H1 (cell line): ENCODE measurements at regions not wholly inside any gene's neighbourhood (a gene's known extent, or its start where the extent isn't known, plus 50 kb on each side); places are given as distances from the start of the nearest gene placed in this dataset.

Experiments
- CTCF ChIA-PET: fragments of 300-600 bp; sonication (Branson Sonifier 250); formaldehyde crosslinking; loops from one replicate; lab custom pipeline; 2021; ENCODE audit not compliant: partially characterized antibody; lab: Charles Lee
- POLR2A ChIA-PET: fragments of 300-600 bp; sonication (Branson Sonifier 250); formaldehyde crosslinking; loops from one replicate; lab custom pipeline; 2021; ENCODE audit warnings: inconsistent platforms; ENCODE audit not compliant: partially characterized antibody; lab: Charles Lee
- DNase-seq, 2 experiments: peaks; one replicate each; pipeline versions ENCODE4 v3.0.0 to v3.0.0-alpha.2; 2010 to 2022; ENCODE audit warnings: low spot score in 2 of 2, low read depth in 1 of 2, mixed read lengths in 1 of 2
- FAIRE-seq: peaks from 2 replicates; lab custom pipeline; 2011; peaks lifted over from hg19 to GRCh38; lab: Jason Lieb, UNC
- H2AFZ ChIP-seq: 2 replicates; pipeline ENCODE4 v1.8.1; 2012; ENCODE audit warnings: low read length, inconsistent platforms
- H2AK5ac ChIP-seq: 2 replicates; pipeline ENCODE4 v1.6.1; 2013; ENCODE audit warnings: low read depth, low read length
- H2BK120ac ChIP-seq: replicated peaks from 2 replicates; pipeline ENCODE3; 2013; ENCODE audit warnings: low read depth, low read length, inconsistent platforms
- H2BK12ac ChIP-seq: 2 replicates; pipeline ENCODE4 v1.6.1; 2013; ENCODE audit warnings: low read depth, low read length
- H2BK15ac ChIP-seq: 2 replicates; pipeline ENCODE4 v1.6.1; 2013; ENCODE audit warnings: low read length
- H2BK20ac ChIP-seq: 2 replicates; pipeline ENCODE4 v1.6.1; 2013; ENCODE audit warnings: low read length
- H2BK5ac ChIP-seq: 2 replicates; pipeline ENCODE4 v1.6.1; 2013; ENCODE audit warnings: low read depth, low read length
- H3K14ac ChIP-seq: 2 replicates; pipeline ENCODE4 v1.6.1; 2013; ENCODE audit warnings: inconsistent platforms; ENCODE audit not compliant: insufficient read length
- H3K18ac ChIP-seq: 2 replicates; pipeline ENCODE4 v1.6.1; 2013; ENCODE audit warnings: low read length; ENCODE audit errors: extremely low read depth
- H3K23ac ChIP-seq: 2 replicates; pipeline ENCODE4 v1.6.1; 2013; ENCODE audit warnings: inconsistent platforms; ENCODE audit not compliant: insufficient read length
- H3K23me2 ChIP-seq: 2 replicates; pipeline ENCODE4 v1.6.1; 2013; ENCODE audit warnings: low read depth, low read length
- H3K27ac ChIP-seq: 2 replicates; pipeline ENCODE4 v1.6.1; 2011; ENCODE audit warnings: low read depth, low read length, inconsistent platforms
- H3K27me3 ChIP-seq, 4 experiments: replicated peaks in 1 of 4; 1 replicate in 1 of 4; 2 replicates in 3 of 4; pipeline versions ENCODE4 v1.6.1 to v1.8.1; 2011 to 2013; ENCODE audit warnings: low read length in 3 of 4, mild to moderate bottlenecking in 3 of 4, inconsistent platforms in 2 of 4, mixed read lengths in 2 of 4, moderate library complexity in 1 of 4; ENCODE audit not compliant: control insufficient read depth in 3 of 4, insufficient read depth in 3 of 4; ENCODE audit errors: extremely low read depth in 1 of 4
- H3K36me3 ChIP-seq, 4 experiments: 2 replicates each; pipeline versions ENCODE4 v1.6.1 to v1.8.1; 2011 to 2013; ENCODE audit warnings: mild to moderate bottlenecking in 4 of 4, low read length in 3 of 4, moderate library complexity in 2 of 4, control low read depth in 1 of 4, inconsistent platforms in 1 of 4; ENCODE audit not compliant: insufficient read depth in 4 of 4, control insufficient read depth in 2 of 4
- H3K4ac ChIP-seq: replicated peaks from 2 replicates; pipeline ENCODE3; 2013; ENCODE audit warnings: low read length, low read depth, mixed read lengths, inconsistent platforms; ENCODE audit not compliant: insufficient read length
- H3K4me1 ChIP-seq, 4 experiments: replicated peaks in 1 of 4; 1 replicate in 1 of 4; 2 replicates in 3 of 4; pipeline versions ENCODE4 v1.6.1 to v1.8.1; 2011 to 2013; ENCODE audit warnings: low read length in 3 of 4, inconsistent platforms in 2 of 4, mixed read lengths in 1 of 4; ENCODE audit not compliant: insufficient read depth in 4 of 4, control insufficient read depth in 3 of 4
- H3K4me2 ChIP-seq, 2 experiments: 2 replicates each; pipeline versions ENCODE4 v1.6.1 to v1.8.1; 2011 to 2013; ENCODE audit warnings: low read depth in 2 of 2, low read length in 2 of 2, control low read depth in 1 of 2, inconsistent platforms in 1 of 2, mild to moderate bottlenecking in 1 of 2; ENCODE audit not compliant: insufficient read depth in 1 of 2
- H3K4me3 ChIP-seq, 4 experiments: fragments of 200-600, 300-600 bp in 1 of 4; sonication (generic), shearing (Covaris generic), sonication (Bioruptor Twin) in 1 of 4; 2 replicates each; pipeline versions ENCODE4 v1.5.1 to v1.8.1; 2011 to 2016; ENCODE audit warnings: low read length in 4 of 4, low read depth in 3 of 4, control low read depth in 2 of 4, inconsistent platforms in 2 of 4, mild to moderate bottlenecking in 2 of 4, mixed read lengths in 1 of 4, moderate library complexity in 1 of 4; ENCODE audit not compliant: insufficient read depth in 2 of 4; ENCODE audit errors: extremely low read depth in 1 of 4
- H3K56ac ChIP-seq: replicated peaks from 2 replicates; pipeline ENCODE3; 2013; ENCODE audit warnings: low read depth, mild to moderate bottlenecking, mixed read lengths, low read length, inconsistent platforms; ENCODE audit not compliant: insufficient read length
- H3K79me1 ChIP-seq: 2 replicates; pipeline ENCODE4 v1.6.1; 2013; ENCODE audit warnings: low read depth, low read length, control low read depth
- H3K79me2 ChIP-seq, 2 experiments: 2 replicates each; pipeline versions ENCODE4 v1.6.1 to v1.8.1; 2012 to 2013; ENCODE audit warnings: low read length in 2 of 2, mild to moderate bottlenecking in 2 of 2, inconsistent platforms in 1 of 2; ENCODE audit not compliant: insufficient read depth in 2 of 2, control insufficient read depth in 1 of 2
- H3K9ac ChIP-seq, 4 experiments: replicated peaks in 1 of 4; 1 replicate in 1 of 4; 2 replicates in 3 of 4; pipeline versions ENCODE4 v1.6.1 to v1.8.1; 2011 to 2013; ENCODE audit warnings: low read depth in 3 of 4, low read length in 3 of 4, control low read depth in 2 of 4, mild to moderate bottlenecking in 2 of 4, moderate library complexity in 2 of 4, inconsistent platforms in 1 of 4; ENCODE audit errors: extremely low read depth in 1 of 4
- H3K9me3 ChIP-seq, 2 experiments: 2 replicates each; pipeline versions ENCODE4 v1.6.1 to v1.8.1; 2012 to 2013; ENCODE audit warnings: mild to moderate bottlenecking in 2 of 2, moderate library complexity in 2 of 2, control low read depth in 1 of 2, inconsistent platforms in 1 of 2, low read depth in 1 of 2, low read length in 1 of 2, mixed read lengths in 1 of 2; ENCODE audit not compliant: insufficient read depth in 2 of 2
- H4K20me1 ChIP-seq, 2 experiments: replicated peaks in 1 of 2; 2 replicates each; pipeline versions ENCODE3 to v1.8.1; 2011 to 2013; ENCODE audit warnings: inconsistent platforms in 2 of 2, low read length in 2 of 2, mild to moderate bottlenecking in 1 of 2; ENCODE audit not compliant: insufficient read depth in 2 of 2, control insufficient read depth in 1 of 2
- H4K5ac ChIP-seq: 2 replicates; pipeline ENCODE4 v1.6.1; 2013; ENCODE audit warnings: low read length, low read depth, mixed read lengths, inconsistent platforms; ENCODE audit not compliant: insufficient read length
- H4K8ac ChIP-seq: 2 replicates; pipeline ENCODE4 v1.8.0; 2013; ENCODE audit warnings: mild to moderate bottlenecking, moderate library complexity, low read length, inconsistent platforms; ENCODE audit not compliant: insufficient read depth; ENCODE audit errors: extremely low read depth
- H4K91ac ChIP-seq: replicated peaks from 2 replicates; pipeline ENCODE3; 2013; ENCODE audit warnings: low read length, mixed read lengths, inconsistent platforms; ENCODE audit not compliant: insufficient read length
- BCL11A ChIP-seq, 2 experiments: IDR thresholded peaks; one replicate each; pipeline ENCODE4 v1.6.1; 2011; ENCODE audit warnings: low read depth in 2 of 2, low read length in 2 of 2, mild to moderate bottlenecking in 2 of 2
- JUN ChIP-seq: IDR thresholded peaks from 2 replicates; pipeline ENCODE4 v1.6.1; 2011; ENCODE audit warnings: low read depth, mild to moderate bottlenecking, improper control_type of control experiment, low read length
- MAX ChIP-seq: IDR thresholded peaks from 2 replicates; pipeline ENCODE4 v1.6.1; 2012; ENCODE audit warnings: inconsistent platforms
- WGBS, 2 experiments: shearing (Covaris generic) in 1 of 2; methylation state at CpG; one replicate each; pipeline versions ENCODE4 v1.1.6 to v1.1.7; 2013 to 2015; ENCODE audit warnings: low lambda C conversion rate in 2 of 2, mixed read lengths in 2 of 2, inconsistent platforms in 1 of 2, low coverage in 1 of 2, missing lambda C conversion rate in 1 of 2; ENCODE audit not compliant: insufficient replicate concordance in 2 of 2, insufficient coverage in 1 of 2, insufficient read length in 1 of 2; ENCODE audit errors: extremely low coverage in 1 of 2, missing lambda C conversion rate in 1 of 2; 5-methylcytosine and 5-hydroxymethylcytosine counted together

GRCh38 chr1:223490256-223490655, 97.0 kb downstream of the CCDC185 start:
- H3K27ac ChIP-seq = no peak overlapping the region
- H2BK15ac ChIP-seq = 0 out of 2 replicates have a peak overlapping the region, but pooled peaks have one; percentile 8
- H3K4me2 ChIP-seq = no peak overlapping the region
- H4K91ac ChIP-seq = no peak overlapping the region
- no peak overlapping the region for H3K9ac ChIP-seq
- TF ChIP-seq JUN (no peak), BCL11A (IDR thresholded peaks at IDR 0.05; ENCODE audit: low read depth in 2 of 2, low read length in 2 of 2) (no peak), MAX (no peak)
- H3K14ac ChIP-seq = no peak overlapping the region
- no peaks in the 10 kb centered on the region for H3K36me3 ChIP-seq
- H3K79me1 ChIP-seq = no peaks in the 10 kb centered on the region
- no peak overlapping the region for H2BK5ac ChIP-seq
- no peak overlapping the region for H3K4me3 ChIP-seq
- H2BK120ac ChIP-seq = no peak overlapping the region
- no peaks in the 10 kb centered on the region; a peak in 1 of 7 replicates for H3K27me3 ChIP-seq
- H3K9me3 ChIP-seq = no peaks in the 10 kb centered on the region
- H2BK12ac ChIP-seq = no peak overlapping the region
- no peaks in the 10 kb centered on the region for H3K79me2 ChIP-seq
- H2BK20ac ChIP-seq = no peak overlapping the region
- FAIRE-seq (no peak), DNase-seq (no peak)
- H4K20me1 ChIP-seq = no peaks in the 10 kb centered on the region
- H2AFZ ChIP-seq = no peak overlapping the region
- no peak overlapping the region for H4K8ac ChIP-seq
- H3K56ac ChIP-seq = no peak overlapping the region
- no peak overlapping the region for H2AK5ac ChIP-seq
- ChIA-PET POLR2A (interaction anchor here (0.5 kb wide), 1 partner anchor 11 kb away, joined by 3 read pairs; no protein-coding TSS in a partner anchor), CTCF (interaction anchor here (0.9 to 1.7 kb wide), 4 partner anchors 9 to 180 kb away, joined by 3 to 4 read pairs (median 4); no protein-coding TSS in a partner anchor)
- peaks cover 0 to 7% (median 2%) of the 10 kb centered on the region in 4 experiments; a peak in 3 of 7 replicates for H3K4me1 ChIP-seq
- no peak overlapping the region for H3K4ac ChIP-seq
- H4K5ac ChIP-seq = no peak overlapping the region
- no peak overlapping the region for H3K23ac ChIP-seq
- WGBS, 2 experiments = 88% methylated on average over 3 of the region's 3 CpGs; no CpG with 5 or more reads in 1 of the 2 experiments
- no peaks in the 10 kb centered on the region for H3K23me2 ChIP-seq
- H3K18ac ChIP-seq = peak overlapping the region; percentile 60; the same call in 1 of the 2 replicates
